Cerebellar cortex (tissue), 1 donor: ENCODE measurements at regions not wholly inside any gene's neighbourhood (a gene's known extent, or its start where the extent isn't known, plus 50 kb on each side); places are given as distances from the start of the nearest gene placed in this dataset.
A peak's percentile ranks its signal among the peaks of the same experiment; 100 is the strongest.
"Not testable (repeated sequence)": the region's sequence is repeated elsewhere in the genome, so short reads cannot be mapped to it uniquely, and the experiment has no call there.

ENCODE experiments used
- DNase-seq: peaks from one replicate; pipeline ENCODE4 v3.0.0-alpha.2; 2015; ENCODE audit warnings: low spot score

DNA sequence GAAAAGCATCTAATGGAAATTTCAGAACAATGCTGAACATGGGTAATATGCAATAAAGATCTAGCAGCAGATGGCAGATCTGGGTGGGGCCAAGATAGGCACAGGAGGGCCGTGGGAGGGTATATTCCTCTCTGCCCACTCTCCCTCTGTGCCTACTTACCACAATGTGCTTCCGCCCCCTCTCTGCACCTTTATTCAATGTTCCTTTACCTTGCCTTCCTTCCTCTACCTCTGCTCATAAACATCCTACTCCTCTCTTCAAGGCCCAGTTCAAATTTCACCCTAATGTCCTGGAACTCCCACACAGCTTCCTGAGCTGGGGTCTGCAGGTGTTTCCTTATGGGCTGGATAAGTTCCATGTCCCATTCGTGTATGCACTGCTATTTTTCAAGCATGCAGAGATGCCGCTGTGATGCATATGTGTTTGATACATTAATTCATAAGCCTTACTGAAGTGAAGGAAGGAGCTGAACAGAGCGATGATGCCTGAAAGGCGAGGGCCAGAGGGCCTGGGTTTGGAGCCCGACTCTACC, 65.6 kb upstream of the EDEM3 start:
- DNase-seq: no peak

DNA sequence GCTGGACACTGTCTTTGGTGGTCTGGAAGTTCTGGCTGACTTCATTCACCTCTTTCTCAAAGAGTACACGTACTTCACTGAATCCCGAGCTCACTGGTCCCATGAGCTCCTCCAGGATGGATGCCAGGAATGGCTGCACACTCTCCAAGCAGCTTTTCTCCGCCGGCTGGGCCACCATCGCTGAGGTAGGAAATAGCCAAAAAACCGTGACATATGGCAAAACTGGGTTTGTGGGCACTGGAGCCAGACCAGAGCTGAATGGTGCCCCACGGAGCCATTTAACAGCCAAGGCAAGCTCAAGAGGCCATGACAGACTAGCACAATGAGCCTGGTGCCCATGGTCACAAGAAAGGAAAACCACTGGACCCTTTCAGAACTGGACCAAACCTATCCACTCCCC, 64.0 kb upstream of the EDEM3 start:
- DNase-seq: peak; percentile 83

DNA sequence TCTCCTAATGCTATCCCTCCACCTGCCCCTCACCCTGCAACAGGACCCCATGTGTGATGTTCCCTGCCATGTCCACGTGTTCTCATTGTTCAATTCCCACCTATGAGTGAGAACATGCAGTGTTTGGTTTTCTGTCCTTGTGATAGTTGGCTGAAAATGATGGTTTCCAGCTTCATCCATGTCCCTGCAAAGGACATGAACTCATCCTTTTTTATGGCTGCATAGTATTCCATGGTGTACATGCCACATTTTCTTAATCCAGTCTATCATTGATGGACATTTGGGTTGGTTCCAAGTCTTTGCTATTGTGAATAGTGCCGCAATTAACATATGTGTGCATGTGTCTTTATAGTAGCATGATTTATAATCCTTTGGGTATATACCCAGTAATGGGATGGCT, 62.3 kb upstream of the EDEM3 start:
- DNase-seq: not testable (repeated sequence)

GRCh38 chr1:184813528-184814089, 59.0 kb upstream of the EDEM3 start:
- no peak for DNase-seq

DNA sequence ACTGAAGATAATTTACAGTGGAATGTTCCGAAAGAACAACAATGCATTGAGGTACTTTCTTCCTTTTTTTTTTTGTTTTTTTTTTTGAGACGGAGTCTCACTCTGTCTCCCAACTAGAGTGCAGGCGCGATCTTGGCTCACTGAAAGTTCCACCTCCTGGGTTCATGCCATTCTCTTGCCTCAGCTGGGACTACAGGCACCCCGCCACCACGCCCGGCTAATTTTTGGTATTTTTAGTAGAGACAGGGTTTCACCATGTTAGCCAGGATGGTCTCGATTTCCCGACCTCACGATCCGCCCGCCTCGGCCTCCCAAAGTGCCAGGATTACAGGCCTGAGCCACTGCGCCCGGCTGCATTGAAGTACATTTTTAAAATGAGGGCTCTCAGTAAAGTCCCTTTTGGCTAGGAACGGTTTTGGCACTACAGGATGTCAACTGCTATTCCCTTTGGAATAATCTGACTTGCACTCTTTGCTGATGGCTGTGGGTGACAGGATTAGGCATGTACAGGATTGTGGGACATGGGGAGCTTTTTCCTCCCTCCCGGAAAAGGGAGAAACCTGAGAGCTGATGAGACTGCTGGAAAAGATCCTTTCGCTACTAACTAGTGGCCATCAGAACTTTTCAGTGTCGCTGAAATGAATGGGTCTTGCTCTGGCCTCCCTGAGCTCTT, 56.9 kb upstream of the EDEM3 start:
- DNase-seq: no peak

GRCh38 chr1:184810735-184811343, 56.2 kb upstream of the EDEM3 start:
- peak; percentile 18 for DNase-seq

- no peak for DNase-seq
Observed at GRCh38 chr1:184806296-184806721, 51.7 kb upstream of the EDEM3 start.

- peak; percentile 90 for DNase-seq
Observed at GRCh38 chr1:184805667-184806295, 51.1 kb upstream of the EDEM3 start.
